ENCODE measurements at regions not wholly inside any gene's neighbourhood (a gene's known extent, or its start where the extent isn't known, plus 50 kb on each side); places are given as distances from the start of the nearest gene placed in this dataset.

GRCh38 chr7:131848033-131848432, 291.6 kb upstream of the PODXL start:
- Histone ChIP-seq H3K9me3 (ENCODE audit: insufficient read depth, low read depth, low read length) (no peaks in the 10 kb centered on the region), H3F3A (ENCODE audit: low read depth) (no peaks in the 10 kb centered on the region), H3K4me3 (ENCODE audit: low read length, poor library complexity, severe bottlenecking) (no peak overlapping the region), H3K27me3 (ENCODE audit: insufficient read depth, low read length, poor library complexity, severe bottlenecking) (no peaks in the 10 kb centered on the region), H3K79me2 (ENCODE audit: insufficient read depth, low read length) (no peaks in the 10 kb centered on the region), H3K36me3 (ENCODE audit: insufficient read depth, low read length) (no peaks in the 10 kb centered on the region), H4K20me1 (ENCODE audit: insufficient read depth, low read length, poor library complexity, severe bottlenecking) (no peaks in the 10 kb centered on the region), H3K9ac (ENCODE audit: low read depth, low read length, poor library complexity, severe bottlenecking) (no peak overlapping the region), H3K4me1 (ENCODE audit: insufficient read depth, low read length, poor library complexity, severe bottlenecking) (no peaks in the 10 kb centered on the region), H3K9me2 (replicated peaks; ENCODE audit: low read depth, low read length) (no peaks in the 10 kb centered on the region), H3K4me2 (ENCODE audit: low read depth, low read length, poor library complexity, severe bottlenecking) (no peak overlapping the region), H2AFZ (ENCODE audit: low read length) (no peak overlapping the region)
- TF ChIP-seq EZH2phosphoT487 (IDR thresholded peaks at IDR 0.05; ENCODE audit: borderline replicate concordance) (no peak), CTCF (conservative IDR thresholded peaks at IDR 0.05; ENCODE audit: low read length) (no peak)

- TF ChIP-seq EZH2phosphoT487 (IDR thresholded peaks at IDR 0.05; ENCODE audit: borderline replicate concordance) (no peak), CTCF (conservative IDR thresholded peaks at IDR 0.05; ENCODE audit: low read length) (no peak)
Measured at GRCh38 chr7:131845573-131846314, 289.3 kb upstream of the PODXL start.

GRCh38 chr7:131844369-131844768, 287.9 kb upstream of the PODXL start:
- Histone ChIP-seq H3K36me3 (ENCODE audit: insufficient read depth, low read length) (no peaks in the 10 kb centered on the region), H3K4me2 (ENCODE audit: low read depth, low read length, poor library complexity, severe bottlenecking) (no peak overlapping the region), H3K4me3 (ENCODE audit: low read length, poor library complexity, severe bottlenecking) (no peak overlapping the region), H2AFZ (ENCODE audit: low read length) (no peak overlapping the region), H4K20me1 (ENCODE audit: insufficient read depth, low read length, poor library complexity, severe bottlenecking) (no peaks in the 10 kb centered on the region), H3K4me1 (ENCODE audit: insufficient read depth, low read length, poor library complexity, severe bottlenecking) (no peaks in the 10 kb centered on the region), H3K27me3 (ENCODE audit: insufficient read depth, low read length, poor library complexity, severe bottlenecking) (no peaks in the 10 kb centered on the region), H3K9me3 (ENCODE audit: insufficient read depth, low read depth, low read length) (no peaks in the 10 kb centered on the region), H3K9me2 (replicated peaks; ENCODE audit: low read depth, low read length) (no peaks in the 10 kb centered on the region), H3K9ac (ENCODE audit: low read depth, low read length, poor library complexity, severe bottlenecking) (no peak overlapping the region), H3F3A (ENCODE audit: low read depth) (no peaks in the 10 kb centered on the region), H3K79me2 (ENCODE audit: insufficient read depth, low read length) (no peaks in the 10 kb centered on the region)
- TF ChIP-seq CTCF (conservative IDR thresholded peaks at IDR 0.05; ENCODE audit: low read length) (no peak), EZH2phosphoT487 (IDR thresholded peaks at IDR 0.05; ENCODE audit: borderline replicate concordance) (no peak)

More at GRCh38 chr7:131845573-131846314, 289.3 kb upstream of the PODXL start:
- Histone ChIP-seq H4K20me1 (ENCODE audit: insufficient read depth, low read length, poor library complexity, severe bottlenecking) (no peaks in the 10 kb centered on the region), H2AFZ (ENCODE audit: low read length) (no peak overlapping the region), H3K4me1 (ENCODE audit: insufficient read depth, low read length, poor library complexity, severe bottlenecking) (no peaks in the 10 kb centered on the region), H3K9me3 (ENCODE audit: insufficient read depth, low read depth, low read length) (no peaks in the 10 kb centered on the region), H3K4me2 (ENCODE audit: low read depth, low read length, poor library complexity, severe bottlenecking) (no peak overlapping the region), H3K36me3 (ENCODE audit: insufficient read depth, low read length) (no peaks in the 10 kb centered on the region), H3F3A (ENCODE audit: low read depth) (no peaks in the 10 kb centered on the region), H3K4me3 (ENCODE audit: low read length, poor library complexity, severe bottlenecking) (no peak overlapping the region), H3K9ac (ENCODE audit: low read depth, low read length, poor library complexity, severe bottlenecking) (no peak overlapping the region), H3K27me3 (ENCODE audit: insufficient read depth, low read length, poor library complexity, severe bottlenecking) (no peaks in the 10 kb centered on the region), H3K79me2 (ENCODE audit: insufficient read depth, low read length) (no peaks in the 10 kb centered on the region), H3K9me2 (replicated peaks; ENCODE audit: low read depth, low read length) (no peaks in the 10 kb centered on the region)
